ENCODE measurements at regions not wholly inside any gene's neighbourhood (a gene's known extent, or its start where the extent isn't known, plus 50 kb on each side); places are given as distances from the start of the nearest gene placed in this dataset.
"Not testable (repeated sequence)": the region's sequence is repeated elsewhere in the genome, so short reads cannot be mapped to it uniquely, and the experiment has no call there.

GRCh38 chr4:118424062-118424461, 71.3 kb upstream of the PRSS12 start:
- TF ChIP-seq YY1 (IDR thresholded peaks at IDR 0.05; ENCODE audit: insufficient read depth, insufficient read length); ZNF274 (IDR thresholded peaks at IDR 0.05; ENCODE audit: low read depth, low read length): not testable (repeated sequence)
